ENCODE measurements at regions not wholly inside any gene's neighbourhood (a gene's known extent, or its start where the extent isn't known, plus 50 kb on each side); places are given as distances from the start of the nearest gene placed in this dataset.

DNA sequence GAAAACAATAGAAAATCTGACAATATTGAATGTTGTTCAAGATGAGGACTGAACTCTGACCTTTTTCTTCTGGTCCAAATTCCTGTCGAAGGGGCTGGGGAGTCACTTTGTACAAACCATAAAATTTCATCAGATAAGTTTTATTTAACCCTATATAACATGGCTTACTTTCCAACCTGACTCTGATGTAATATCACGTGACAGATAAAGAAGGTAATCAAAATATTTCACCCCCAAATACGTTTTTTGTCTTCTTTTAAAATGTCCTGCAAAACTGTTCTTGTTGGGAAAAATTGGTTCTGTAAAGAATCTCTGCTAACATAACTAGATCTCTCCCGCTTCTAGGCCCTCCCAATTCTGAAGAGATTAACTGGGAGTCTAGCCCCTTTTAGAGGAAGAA is 90.9 kb upstream of the MDFIC start:
- TF ChIP-seq, protein P1, sequence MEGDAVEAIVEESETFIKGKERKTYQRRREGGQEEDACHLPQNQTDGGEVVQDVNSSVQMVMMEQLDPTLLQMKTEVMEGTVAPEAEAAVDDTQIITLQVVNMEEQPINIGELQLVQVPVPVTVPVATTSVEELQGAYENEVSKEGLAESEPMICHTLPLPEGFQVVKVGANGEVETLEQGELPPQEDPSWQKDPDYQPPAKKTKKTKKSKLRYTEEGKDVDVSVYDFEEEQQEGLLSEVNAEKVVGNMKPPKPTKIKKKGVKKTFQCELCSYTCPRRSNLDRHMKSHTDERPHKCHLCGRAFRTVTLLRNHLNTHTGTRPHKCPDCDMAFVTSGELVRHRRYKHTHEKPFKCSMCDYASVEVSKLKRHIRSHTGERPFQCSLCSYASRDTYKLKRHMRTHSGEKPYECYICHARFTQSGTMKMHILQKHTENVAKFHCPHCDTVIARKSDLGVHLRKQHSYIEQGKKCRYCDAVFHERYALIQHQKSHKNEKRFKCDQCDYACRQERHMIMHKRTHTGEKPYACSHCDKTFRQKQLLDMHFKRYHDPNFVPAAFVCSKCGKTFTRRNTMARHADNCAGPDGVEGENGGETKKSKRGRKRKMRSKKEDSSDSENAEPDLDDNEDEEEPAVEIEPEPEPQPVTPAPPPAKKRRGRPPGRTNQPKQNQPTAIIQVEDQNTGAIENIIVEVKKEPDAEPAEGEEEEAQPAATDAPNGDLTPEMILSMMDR (IDR thresholded peaks at IDR 0.05): no peak
- TF ChIP-seq POLR2A (IDR thresholded peaks at IDR 0.05) (no peak), POLR2AphosphoS5 (IDR thresholded peaks at IDR 0.05) (no peak)
